Mammary epithelial cell (primary cell): ENCODE measurements at regions not wholly inside any gene's neighbourhood (a gene's known extent, or its start where the extent isn't known, plus 50 kb on each side); places are given as distances from the start of the nearest gene placed in this dataset.

Experiments used
- CTCF ChIP-seq, 2 donors: IDR thresholded peaks in 1 of 2; conservative IDR thresholded peaks in 1 of 2; 2 replicates each; pipeline ENCODE4 v1.5.1; 2011 to 2012; ENCODE audit warnings: inconsistent platforms in 2 of 2, low read length in 2 of 2, mild to moderate bottlenecking in 2 of 2, control low read depth in 1 of 2, low read depth in 1 of 2; ENCODE audit not compliant: insufficient read depth in 1 of 2; ENCODE audit errors: extremely low read depth in 1 of 2
- EZH2 ChIP-seq: IDR thresholded peaks from 2 replicates; pipeline ENCODE4 v1.6.1; 2012; ENCODE audit warnings: low read length, inconsistent platforms, borderline replicate concordance

- no peak for TF ChIP-seq CTCF (conservative IDR thresholded peaks at IDR 0.05 in 1 of 2, IDR thresholded peaks at IDR 0.05 in 1 of 2; ENCODE audit: extremely low read depth in 1 of 2, insufficient read depth in 1 of 2, low read depth in 1 of 2, low read length in 2 of 2)
- TF ChIP-seq EZH2, result no peak
Measured at GRCh38 chr13:69389899-69390298, 717.7 kb upstream of the ATXN8OS start.
